Stimulated activated CD4-positive, alpha-beta T cell treated with anti-CD3 and anti-CD28 coated beads, Interleukin-12 subunit alpha, Interleukin-12 subunit beta, amount 100 ng/mL, for 48 hours (primary cell): ENCODE measurements at regions not wholly inside any gene's neighbourhood (a gene's known extent, or its start where the extent isn't known, plus 50 kb on each side); places are given as distances from the start of the nearest gene placed in this dataset.

Experiments
- DNase-seq, 3 donors: peaks; one replicate each; pipeline ENCODE4 v3.0.0-alpha.2; 2020; ENCODE audit warnings: low read depth in 2 of 3, low spot score in 1 of 3

DNA sequence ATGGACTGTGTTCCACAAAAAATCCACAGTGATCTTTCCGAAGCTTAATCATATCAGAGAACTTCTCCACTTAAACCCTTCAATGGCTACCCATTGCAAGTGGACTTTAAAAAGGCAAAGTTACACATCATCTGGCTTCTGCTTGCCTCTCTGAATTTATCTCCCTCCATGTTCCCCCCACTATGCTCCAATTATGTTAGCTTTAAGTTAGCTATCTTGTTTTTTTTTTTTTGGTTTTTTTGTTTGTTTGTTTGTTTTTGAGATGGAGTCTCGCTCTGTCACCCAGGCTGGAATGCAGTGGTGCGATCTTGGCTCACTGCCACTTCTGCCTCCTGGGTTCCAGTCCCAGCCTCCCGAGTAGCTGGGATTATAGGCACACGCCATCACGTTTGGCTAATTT lies 166.4 kb upstream of the ADGRL2 start:
- no peak for DNase-seq

DNA sequence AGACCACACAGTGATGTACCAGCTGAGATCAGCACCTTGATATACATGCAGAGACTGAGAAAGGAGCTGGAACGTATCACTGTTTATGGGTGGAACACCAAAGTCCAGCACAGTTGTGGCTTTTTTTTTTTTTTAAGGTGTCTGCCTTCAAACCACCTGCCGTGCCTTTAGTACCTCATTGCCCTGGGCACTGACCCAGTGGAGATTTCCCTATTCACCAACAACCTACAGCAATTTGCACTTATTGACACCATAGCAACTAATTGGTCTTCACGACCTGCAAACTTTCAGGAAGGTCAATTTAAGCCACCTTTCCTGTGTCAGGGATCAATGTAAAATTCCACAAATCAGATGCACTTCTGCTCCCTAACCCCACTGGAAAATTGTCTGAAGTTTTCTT lies 181.6 kb upstream of the ADGRL2 start:
- DNase-seq: no peak

DNA sequence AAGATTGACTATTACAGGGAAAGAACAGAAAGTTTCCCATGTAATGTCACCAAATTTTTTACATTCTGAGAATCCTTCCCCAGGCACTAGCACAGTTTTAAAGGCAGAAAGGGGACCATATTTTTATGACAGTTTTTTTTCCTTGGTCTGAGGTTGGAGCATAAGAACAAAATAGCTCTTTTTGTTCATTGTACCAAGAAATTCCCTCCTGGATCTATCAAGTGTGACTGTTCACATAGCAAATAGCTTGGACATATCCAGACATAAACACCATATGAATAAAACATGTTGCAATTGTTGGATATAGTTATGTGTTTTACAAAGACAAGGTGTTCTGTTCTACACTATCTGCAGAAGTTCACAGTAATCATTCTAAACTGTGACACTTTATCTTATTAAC lies 182.4 kb upstream of the ADGRL2 start:
- DNase-seq: no peak

DNA sequence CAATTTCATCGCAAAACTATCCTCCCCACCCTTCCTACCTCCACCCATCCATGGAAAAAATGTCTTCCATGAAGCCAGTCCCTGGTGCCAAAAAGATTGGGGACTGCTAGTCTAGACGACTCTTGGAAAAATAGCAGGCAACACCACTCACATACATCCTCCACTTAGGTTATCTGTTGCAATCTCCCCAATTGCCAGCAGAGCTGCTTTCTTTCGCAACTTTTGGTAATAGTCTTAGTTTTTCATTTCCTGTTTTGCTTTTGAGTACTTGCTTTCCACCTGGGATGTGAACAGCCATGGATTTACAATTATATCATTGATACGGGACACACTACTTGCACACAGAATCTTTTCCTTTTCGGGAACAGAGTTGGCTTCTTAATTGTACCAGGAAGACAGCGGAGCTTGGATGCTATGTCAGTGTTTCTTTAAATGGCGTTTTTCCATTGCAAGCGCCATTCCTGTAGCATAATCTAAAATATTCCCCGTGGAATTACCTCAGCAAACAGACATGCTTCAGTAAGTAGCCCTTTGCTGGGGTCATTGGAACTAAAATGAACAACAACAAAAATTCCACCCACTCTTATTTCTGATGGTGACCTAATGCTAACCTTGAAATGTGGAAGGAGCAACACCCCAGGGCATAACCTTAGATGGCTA lies 183.3 kb upstream of the ADGRL2 start:
- DNase-seq: no peak

DNA sequence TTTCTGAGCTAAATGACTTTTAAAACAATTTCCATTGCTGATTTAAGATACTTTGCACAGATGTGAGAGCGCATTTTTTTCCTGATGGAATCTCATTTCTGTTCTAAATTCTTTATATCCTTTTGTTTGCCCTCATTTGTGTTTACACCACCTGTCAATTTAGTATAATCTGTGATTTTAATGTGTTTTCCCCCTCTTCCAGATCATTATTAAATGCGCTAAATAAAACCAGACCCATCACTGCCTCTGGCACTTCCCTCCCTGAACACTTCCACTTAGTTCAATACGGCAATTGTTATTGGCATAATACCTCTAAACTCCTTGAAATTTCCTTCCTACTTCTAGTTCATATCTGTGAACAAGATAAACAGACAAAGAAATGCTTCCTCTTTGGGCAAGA lies 186.9 kb upstream of the ADGRL2 start:
- DNase-seq: no peak

DNA sequence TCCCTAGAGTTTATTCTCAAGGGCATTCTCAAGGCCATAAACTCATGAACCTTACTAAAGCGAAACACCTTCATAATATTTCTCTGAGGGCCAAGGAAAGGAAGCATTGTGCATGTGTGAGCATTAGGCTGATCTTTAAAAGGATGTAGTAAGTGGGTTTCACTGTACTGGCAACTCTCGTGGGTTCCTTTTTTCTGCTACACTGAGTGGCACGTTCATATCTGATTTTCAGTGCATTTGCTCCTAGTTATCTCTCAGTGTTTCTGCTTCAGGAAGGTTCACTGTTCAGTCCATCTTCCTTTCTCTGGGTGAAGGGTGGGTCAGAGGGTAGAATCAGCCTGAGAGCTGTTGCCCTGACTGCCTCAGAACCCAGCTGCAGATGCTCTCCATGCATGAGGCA lies 192.8 kb upstream of the ADGRL2 start:
- DNase-seq: no peak

DNA sequence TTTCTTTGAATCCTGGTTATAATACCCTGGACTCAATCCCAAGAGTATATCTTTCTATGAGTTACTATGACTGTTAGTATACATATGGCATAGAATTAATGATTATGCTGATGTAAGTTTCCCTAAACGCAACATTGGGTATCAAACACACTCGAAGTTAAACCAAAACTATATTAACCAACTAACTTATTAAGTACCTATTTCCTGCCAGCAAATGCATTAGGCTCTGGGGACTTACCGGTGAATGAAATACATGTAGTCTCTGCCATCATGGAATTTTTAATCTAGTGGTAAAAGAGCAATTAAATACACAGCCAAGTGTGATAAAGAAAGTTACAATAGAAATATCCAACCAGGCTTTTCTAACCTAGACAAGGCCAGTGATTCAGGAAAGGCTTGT lies 193.6 kb upstream of the ADGRL2 start:
- DNase-seq: no peak

DNA sequence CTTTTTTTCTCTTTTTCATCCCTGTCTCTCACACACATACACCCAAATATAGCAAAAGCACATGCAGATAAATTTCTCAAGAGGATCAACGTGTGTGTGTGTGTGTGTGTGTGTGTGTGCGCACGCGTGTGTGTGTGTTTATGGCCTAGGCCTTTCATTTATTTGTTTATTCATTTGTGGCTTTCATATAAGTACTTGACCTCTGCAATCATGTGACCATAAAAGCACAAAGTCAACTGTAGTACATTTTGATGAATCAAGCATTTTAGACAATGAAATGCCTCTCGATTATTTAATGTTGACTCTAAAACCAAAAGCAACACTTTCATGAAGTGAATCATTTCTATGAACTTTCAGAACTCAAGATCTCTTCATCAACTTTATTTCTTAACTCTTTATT lies 194.1 kb upstream of the ADGRL2 start:
- no peak for DNase-seq

DNA sequence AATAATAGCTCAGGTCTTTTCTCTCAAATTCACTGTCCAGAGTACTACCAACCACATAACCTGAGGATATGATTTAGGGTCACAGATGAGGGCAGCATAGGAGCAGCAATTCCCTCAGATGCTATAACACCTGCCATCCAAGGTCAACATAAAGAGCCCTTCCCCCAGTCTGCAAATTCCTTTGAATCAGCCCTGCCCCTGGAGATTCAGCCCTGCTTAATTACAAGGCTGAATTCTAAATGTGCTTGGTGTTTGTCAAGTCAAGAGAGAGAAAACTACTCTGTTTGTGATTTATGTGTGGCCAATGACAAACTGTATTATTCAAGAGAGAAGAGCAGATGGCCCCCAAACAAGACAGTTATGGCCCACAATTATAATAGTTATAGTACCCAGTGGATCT lies 195.7 kb upstream of the ADGRL2 start:
- no peak for DNase-seq

DNA sequence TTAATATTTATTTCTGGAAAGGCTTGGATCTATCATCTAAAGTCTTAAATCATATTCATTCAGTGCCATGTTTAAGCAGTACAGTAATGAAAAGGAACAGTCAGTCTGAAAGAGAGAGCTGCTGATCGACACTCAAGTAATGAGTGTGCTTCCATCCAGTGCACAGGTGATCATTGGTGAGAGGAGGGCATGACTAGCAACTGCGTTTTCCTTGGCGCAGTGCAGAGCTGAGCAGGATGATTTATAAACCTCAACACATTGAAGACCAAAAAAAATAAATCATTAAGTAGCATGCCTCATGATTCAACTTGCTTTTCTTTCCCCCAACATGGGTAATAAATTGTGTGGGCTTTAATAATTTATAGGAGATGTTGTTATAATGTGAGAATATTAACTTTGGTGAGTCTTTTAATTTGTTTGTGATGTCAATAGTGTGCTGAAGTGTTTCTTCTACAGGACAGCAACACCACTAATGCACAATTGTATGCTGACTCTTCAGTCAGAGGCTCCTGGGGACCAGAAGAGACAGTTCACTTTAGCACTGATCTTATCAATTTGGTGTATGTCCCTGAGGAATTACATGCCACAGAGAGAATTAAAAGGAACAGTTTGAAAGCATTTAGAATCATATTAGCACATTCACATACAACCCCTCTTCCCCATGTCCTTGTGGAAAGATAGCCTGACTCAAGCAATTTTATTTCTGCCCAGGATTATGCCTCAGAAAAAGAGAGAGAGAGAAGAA lies 199.7 kb upstream of the ADGRL2 start:
- no peak for DNase-seq

DNA sequence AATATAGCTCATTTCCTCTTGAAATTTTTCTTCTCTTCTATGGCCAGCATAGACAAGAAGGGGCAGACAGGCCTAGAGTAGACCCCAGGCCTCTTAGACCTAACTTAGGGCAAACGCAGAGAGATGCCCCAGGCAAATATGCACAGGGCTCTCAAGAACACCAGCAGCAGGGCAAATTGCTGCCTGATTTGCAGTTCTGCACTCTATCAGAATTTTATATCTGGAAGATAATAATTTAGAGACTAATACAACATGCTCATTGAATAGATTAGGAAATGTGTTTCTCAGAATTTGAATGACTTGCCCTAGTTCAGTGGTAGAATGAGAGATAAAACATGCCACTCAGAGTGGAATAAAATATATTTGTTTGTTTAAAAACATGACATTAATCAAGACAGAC lies 200.4 kb upstream of the ADGRL2 start:
- no peak for DNase-seq

DNA sequence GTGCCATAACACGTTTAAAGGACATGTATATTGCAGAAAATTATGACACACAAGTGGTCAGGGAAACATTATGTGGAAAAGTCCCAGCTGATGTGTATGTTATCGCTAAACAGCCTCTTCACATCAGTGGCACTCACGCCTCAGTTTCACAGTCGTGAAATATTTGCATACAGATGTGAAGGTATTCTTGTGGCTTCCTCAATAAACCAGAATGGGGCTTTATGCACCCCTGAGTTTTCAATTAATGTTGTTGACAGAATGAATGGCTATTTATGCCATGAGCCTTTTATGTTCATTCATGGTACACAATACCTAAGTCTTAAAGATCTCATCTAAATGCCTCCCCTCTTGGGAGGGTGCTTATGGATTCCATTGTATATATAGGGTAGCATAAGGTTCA lies 202.1 kb upstream of the ADGRL2 start:
- DNase-seq: no peak

DNA sequence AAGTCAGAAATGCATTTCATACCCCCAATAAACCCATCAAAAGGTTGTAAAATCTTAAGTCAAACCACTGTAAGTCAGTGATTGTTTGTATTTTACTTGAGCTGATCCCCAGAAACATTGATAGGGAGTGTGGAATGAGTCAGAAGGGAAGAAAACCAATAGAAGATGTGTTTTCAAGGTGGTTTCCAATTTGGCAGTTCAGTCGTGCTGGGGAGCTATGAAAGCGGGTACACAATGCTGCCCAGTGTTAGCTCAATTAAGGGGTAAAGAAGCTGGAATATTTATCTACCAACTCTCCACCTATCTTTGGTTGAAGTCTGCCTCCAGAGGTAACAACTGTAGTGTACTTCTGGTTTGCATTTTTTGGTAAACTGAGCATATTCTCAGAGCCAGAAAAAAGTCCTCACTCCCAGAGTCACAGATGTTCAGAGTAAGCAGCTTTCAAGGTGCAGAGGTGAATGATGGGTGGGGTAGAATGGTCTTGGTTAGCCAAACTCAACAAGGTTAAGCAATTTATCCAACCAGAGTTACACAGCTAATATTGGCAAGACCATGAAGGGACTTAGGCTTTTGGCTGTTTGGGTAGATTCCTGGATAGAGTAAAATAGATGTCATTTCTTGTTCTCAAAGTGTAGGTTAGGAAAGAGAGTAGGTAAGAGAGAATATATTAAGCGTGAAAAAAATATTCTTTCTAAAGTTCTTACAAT lies 202.9 kb upstream of the ADGRL2 start:
- DNase-seq: no peak

DNA sequence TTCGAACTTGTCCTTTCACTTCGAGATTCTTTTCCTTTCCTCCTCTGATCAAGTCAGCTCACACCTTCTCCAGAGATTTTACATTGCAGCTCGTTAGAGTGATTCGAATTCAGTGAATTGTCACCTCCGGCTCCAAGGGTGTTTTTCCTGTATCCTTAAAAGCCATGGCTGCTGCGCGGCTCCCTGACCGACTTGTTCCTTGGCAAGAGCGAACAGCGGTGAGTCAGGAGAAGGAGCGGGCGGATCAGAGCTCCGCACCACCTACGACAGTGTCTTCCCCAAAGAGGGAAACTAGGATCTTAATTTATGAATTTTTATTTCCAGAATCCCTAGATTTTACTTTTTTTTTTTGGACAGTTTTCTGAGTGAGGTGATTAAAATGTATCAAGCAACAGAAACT lies 204.4 kb upstream of the ADGRL2 start:
- no peak for DNase-seq

DNA sequence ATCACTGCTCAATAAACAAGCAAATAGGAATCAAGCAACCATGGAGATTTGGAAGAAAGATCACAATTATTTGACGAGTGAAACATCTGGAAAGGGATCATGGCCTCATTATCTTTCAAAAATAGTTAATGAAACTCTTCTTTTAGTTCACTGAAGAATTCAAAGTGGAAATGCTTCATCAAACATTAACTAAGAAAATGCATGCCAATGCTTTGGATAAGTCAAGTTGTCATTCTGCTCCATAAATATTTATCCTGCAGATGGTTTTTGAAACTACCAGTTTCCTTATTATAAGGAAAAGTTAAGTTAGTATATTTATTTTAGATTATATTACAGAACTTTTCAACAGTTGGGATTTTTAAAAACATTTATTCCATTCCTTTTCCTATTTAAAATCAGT lies 206.5 kb upstream of the ADGRL2 start:
- DNase-seq: no peak

DNA sequence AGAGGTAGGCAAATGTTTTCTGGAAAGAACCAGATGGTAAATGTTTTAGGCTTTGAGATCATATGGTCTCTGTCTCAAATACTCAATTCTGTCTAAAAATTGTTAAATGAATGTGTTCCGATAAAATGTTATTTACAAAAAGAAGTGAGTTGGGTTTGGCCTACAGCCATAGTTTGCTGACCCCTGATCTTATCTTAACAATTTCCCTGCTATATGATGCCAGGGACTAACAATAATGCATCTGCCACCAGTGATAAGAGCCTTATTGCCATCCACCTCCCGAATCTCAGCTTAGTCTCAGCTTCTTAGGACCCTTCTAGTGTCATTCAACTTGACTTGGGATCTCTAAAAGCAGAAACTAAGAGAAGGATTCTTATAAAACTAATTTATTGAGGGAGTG lies 208.5 kb upstream of the ADGRL2 start:
- DNase-seq: no peak

DNA sequence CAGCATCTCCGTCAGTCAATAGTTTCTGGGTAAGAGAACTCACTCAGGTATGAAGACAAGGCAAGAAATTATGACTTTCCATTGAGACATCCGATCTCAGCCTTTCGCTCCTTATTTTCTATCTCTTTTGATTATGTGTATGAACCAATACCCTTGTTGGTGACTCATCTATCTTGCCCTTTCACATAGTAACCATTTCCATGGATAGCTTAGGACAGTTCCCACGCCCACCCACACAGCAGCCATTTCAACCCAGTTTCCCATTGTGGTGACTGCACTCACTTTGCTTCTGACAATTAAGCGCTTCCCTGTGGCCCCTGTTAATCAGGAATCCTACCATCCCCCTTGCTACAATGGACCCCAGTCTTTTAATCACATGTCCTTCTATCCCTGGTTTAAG lies 210.6 kb upstream of the ADGRL2 start:
- no peak for DNase-seq

DNA sequence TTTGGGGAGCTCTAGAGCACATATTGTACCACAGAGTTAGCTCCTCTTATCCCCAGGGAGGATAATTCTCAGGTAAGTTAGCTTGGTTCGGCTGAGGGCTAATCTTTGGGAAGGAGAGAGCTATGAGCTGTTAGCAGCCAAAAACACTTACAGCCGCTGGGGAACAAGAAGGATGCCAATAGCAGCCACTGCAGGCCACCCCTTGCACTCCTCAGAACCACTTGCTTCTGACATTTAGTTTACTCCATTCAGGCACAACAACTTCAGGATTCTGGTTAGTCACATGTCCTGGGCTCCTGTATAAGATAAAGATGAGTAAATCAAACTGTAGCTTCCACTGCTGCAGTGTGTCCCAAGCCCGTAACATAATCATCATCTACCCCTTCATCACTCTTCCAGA lies 212.6 kb upstream of the ADGRL2 start:
- DNase-seq: no peak

DNA sequence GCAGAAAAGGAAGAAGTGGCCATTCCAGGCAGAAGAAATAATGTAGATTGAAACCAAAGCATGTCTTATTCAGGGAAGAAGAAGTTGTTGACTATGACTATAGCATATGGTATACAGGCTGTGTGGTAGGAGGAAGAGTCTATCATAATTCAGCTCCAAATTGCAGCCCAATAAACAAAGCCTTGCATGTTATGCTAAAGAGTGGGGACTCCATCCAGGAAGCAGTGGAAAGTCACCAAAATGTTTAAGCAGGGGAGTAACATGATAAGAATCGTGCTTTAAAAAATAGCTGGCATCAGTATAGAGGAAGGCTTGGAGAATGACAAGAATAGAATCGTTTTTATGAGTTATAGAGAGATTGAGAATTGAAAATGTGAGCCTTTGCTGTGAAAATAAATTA lies 213.3 kb upstream of the ADGRL2 start:
- DNase-seq: no peak

DNA sequence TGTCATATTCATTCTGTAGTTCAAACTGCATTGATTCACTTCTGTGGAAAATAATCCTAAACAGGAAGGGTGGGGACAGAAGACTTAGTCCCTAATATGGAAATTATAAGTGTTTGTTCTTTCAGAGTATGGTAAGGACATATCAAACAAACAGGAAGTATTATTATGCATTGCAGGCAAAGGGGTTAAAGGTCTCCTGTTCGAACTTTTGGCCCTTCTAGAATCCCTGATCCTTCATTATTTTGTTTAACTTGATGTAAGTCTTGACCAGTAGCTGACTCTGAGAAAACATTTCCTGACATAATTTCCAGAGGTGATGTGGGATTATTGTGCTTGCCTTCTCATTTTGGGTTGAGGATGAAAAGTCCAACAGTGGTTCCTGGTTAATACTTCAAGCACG lies 215.4 kb upstream of the ADGRL2 start:
- DNase-seq: no peak

DNA sequence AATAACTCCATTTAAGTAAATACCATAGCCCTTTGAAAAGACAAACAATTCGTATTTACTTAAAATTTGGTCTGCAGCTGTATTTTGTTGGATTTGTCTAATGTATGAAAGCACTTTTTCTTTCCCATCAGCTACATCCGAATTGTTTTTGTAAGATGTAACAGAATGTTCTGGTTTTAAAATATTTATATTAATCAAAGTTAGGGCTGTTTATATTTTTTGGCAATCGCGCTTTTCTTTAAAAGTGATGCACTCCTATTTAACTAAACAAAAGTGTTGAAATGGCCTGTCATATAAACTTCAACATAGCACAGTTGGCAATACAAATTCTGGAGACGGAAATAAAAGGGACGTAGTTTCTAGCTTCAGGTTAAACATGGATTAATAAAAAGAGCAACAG lies 216.3 kb upstream of the ADGRL2 start:
- no peak for DNase-seq

DNA sequence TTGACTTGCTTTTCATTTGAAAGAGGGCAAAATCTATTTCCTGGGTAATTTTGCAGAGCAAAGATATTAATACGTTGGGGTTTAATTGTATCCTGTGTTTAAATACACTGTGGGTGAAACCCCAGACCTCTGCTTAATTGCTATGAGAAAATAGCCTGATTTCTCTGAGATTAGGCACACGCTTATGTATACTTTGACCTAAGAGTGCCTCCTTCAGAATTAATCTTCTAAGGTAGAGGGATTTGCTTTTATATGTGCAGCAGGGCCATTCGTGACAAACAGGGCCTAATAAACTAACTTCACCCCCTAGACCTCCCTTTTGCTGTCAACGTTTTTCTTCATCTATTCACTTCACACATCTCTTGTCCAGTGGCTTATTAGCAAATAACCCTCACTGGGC lies 216.9 kb upstream of the ADGRL2 start:
- no peak for DNase-seq
